ENCODE measurements at regions not wholly inside any gene's neighbourhood (a gene's known extent, or its start where the extent isn't known, plus 50 kb on each side); places are given as distances from the start of the nearest gene placed in this dataset.

DNA sequence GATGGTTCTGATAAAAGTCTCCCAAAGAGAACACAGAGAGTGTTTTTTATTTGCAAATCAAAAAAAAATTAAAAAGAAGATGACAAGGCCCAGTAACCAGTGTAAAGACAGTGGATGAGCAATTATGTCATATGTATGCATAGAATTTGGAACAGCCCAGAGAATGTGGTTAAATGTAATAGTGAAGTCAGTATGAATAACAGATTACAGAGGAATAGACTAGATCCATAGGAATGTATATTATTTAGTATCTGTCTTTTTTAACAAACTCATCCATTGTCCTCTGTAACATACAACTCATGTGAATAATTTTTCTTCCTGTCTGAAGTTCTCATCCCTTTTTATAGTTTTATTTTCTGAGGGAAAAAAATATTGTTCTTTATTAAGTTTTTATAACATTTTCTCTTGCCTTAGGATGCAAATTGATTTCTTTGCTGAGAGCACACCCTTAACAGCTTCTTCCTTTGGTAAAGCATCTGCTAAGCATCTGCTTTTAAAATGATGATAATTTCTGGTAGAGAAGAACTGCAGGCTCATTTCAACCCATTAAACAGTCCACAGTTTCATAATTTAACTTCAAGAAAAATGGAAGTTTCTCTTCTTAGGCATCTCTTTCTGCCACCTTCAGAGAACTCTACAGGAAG is 266.5 kb upstream of the MTNR1B start:
- Histone ChIP-seq H2AFZ (ENCODE audit: low read depth) (no peak overlapping the region), H4K20me1 (ENCODE audit: insufficient read depth) (no peaks in the 10 kb centered on the region), H3K27ac (no peak overlapping the region), H3K4me2 (no peak overlapping the region), H3K4me1 (ENCODE audit: low read depth, poor library complexity, severe bottlenecking) (no peaks in the 10 kb centered on the region), H3K79me2 (ENCODE audit: insufficient read depth, low read depth) (no peaks in the 10 kb centered on the region), H3K27me3 (ENCODE audit: insufficient read depth, low read depth) (no peaks in the 10 kb centered on the region), H3K4me3 (IDR thresholded peaks at IDR 0.05; ENCODE audit: insufficient read depth, low read depth, low read length) (no peak overlapping the region), H3K9ac (no peak overlapping the region), H3K36me3 (ENCODE audit: insufficient read depth) (no peaks in the 10 kb centered on the region)
- no peak for TF ChIP-seq CTCF (conservative IDR thresholded peaks at IDR 0.05; ENCODE audit: low read depth, low read length)

DNA sequence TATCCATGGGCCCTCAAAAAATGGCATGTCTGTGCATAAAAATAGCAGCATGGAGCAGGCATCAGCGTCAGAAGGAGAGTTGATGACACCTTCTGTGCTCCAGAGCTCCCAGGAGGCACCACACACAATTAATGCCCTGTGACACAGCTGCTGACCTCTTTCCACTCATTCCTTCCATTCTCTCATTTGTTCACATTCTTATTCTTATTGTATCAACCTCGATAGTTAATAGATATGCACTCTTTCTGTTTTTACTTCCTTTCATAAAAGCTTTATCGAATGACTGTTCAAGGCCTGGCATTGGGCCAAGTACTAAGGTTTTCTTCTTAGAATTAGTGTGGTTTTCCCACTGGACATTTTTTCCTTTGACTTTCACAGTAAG is 266.0 kb upstream of the MTNR1B start:
- H3K4me1 ChIP-seq (ENCODE audit: low read depth, poor library complexity, severe bottlenecking): no peaks in the 10 kb centered on the region
- no peak overlapping the region for H3K4me2 ChIP-seq
- no peak for TF ChIP-seq CTCF (conservative IDR thresholded peaks at IDR 0.05; ENCODE audit: low read depth, low read length)
- no peak overlapping the region for H3K9ac ChIP-seq
- H3K79me2 ChIP-seq (ENCODE audit: insufficient read depth, low read depth): no peaks in the 10 kb centered on the region
- H4K20me1 ChIP-seq (ENCODE audit: insufficient read depth): no peaks in the 10 kb centered on the region
- H3K36me3 ChIP-seq (ENCODE audit: insufficient read depth): no peaks in the 10 kb centered on the region
- H2AFZ ChIP-seq (ENCODE audit: low read depth): no peak overlapping the region
- no peak overlapping the region for H3K27ac ChIP-seq
- H3K4me3 ChIP-seq (IDR thresholded peaks at IDR 0.05; ENCODE audit: insufficient read depth, low read depth, low read length): no peak overlapping the region
- no peaks in the 10 kb centered on the region for H3K27me3 ChIP-seq (ENCODE audit: insufficient read depth, low read depth)

GRCh38 chr11:92707173-92707619 is 262.3 kb upstream of the MTNR1B start:
- H3K4me2 ChIP-seq: no peak overlapping the region
- no peaks in the 10 kb centered on the region for H3K4me1 ChIP-seq (ENCODE audit: low read depth, poor library complexity, severe bottlenecking)
- no peak overlapping the region for H3K27ac ChIP-seq
- H3K27me3 ChIP-seq (ENCODE audit: insufficient read depth, low read depth): no peaks in the 10 kb centered on the region
- H3K9ac ChIP-seq: no peak overlapping the region
- H3K79me2 ChIP-seq (ENCODE audit: insufficient read depth, low read depth): no peaks in the 10 kb centered on the region
- no peaks in the 10 kb centered on the region for H4K20me1 ChIP-seq (ENCODE audit: insufficient read depth)
- no peak overlapping the region for H2AFZ ChIP-seq (ENCODE audit: low read depth)
- no peaks in the 10 kb centered on the region for H3K36me3 ChIP-seq (ENCODE audit: insufficient read depth)
- no peak overlapping the region for H3K4me3 ChIP-seq (IDR thresholded peaks at IDR 0.05; ENCODE audit: insufficient read depth, low read depth, low read length)
- TF ChIP-seq CTCF (conservative IDR thresholded peaks at IDR 0.05; ENCODE audit: low read depth, low read length): no peak

DNA sequence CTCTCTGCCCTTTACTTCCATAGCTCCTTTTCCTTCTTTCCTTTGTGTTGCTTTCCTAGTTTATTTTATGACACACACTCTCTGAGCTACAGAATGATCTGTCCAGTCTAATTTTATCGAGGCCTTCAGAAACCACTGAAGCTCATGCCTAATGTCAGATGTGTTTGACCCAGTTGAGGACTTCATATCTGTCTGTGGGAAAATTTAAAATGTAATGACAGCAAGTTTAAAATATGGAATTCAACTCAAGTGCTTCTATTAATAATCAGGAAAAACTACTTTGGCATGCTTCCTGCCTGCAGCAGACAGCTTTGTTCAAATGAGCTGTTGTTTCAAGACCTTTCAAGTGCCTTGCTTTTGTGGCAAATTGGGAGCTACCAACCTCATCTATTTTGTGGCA is 261.8 kb upstream of the MTNR1B start:
- H3K4me3 ChIP-seq (IDR thresholded peaks at IDR 0.05; ENCODE audit: insufficient read depth, low read depth, low read length): no peak overlapping the region
- H3K79me2 ChIP-seq (ENCODE audit: insufficient read depth, low read depth): no peaks in the 10 kb centered on the region
- no peaks in the 10 kb centered on the region for H3K27me3 ChIP-seq (ENCODE audit: insufficient read depth, low read depth)
- H3K27ac ChIP-seq: no peak overlapping the region
- no peaks in the 10 kb centered on the region for H3K36me3 ChIP-seq (ENCODE audit: insufficient read depth)
- TF ChIP-seq CTCF (conservative IDR thresholded peaks at IDR 0.05; ENCODE audit: low read depth, low read length): no peak
- H3K4me1 ChIP-seq (ENCODE audit: low read depth, poor library complexity, severe bottlenecking): no peaks in the 10 kb centered on the region
- no peaks in the 10 kb centered on the region for H4K20me1 ChIP-seq (ENCODE audit: insufficient read depth)
- no peak overlapping the region for H3K9ac ChIP-seq
- no peak overlapping the region for H3K4me2 ChIP-seq
- no peak overlapping the region for H2AFZ ChIP-seq (ENCODE audit: low read depth)
